Right cardiac atrium (tissue), 5 donors: ENCODE measurements at regions not wholly inside any gene's neighbourhood (a gene's known extent, or its start where the extent isn't known, plus 50 kb on each side); places are given as distances from the start of the nearest gene placed in this dataset.

Source experiments
- ATAC-seq, 2 donors: fragments of 200-7000 bp; cut with Tn5 transposase; one replicate each; pipeline versions ENCODE4 v1.8.0 to v1.9.1; 2020; ENCODE audit warnings: moderate library complexity in 2 of 2, mild to moderate bottlenecking in 1 of 2
- DNase-seq, 3 donors: peaks; one replicate each; pipeline ENCODE4 v3.0.0-alpha.2; 2020
- H3K27ac ChIP-seq: one replicate; pipeline ENCODE4 v1.5.1; 2013; ENCODE audit warnings: mild to moderate bottlenecking, low read length, control low read depth, moderate library complexity
- H3K27me3 ChIP-seq: one replicate; pipeline ENCODE4 v1.6.1; 2013; ENCODE audit not compliant: control insufficient read depth, insufficient read depth
- H3K4me1 ChIP-seq: one replicate; pipeline ENCODE4 v1.6.1; 2013; ENCODE audit warnings: low read length; ENCODE audit not compliant: control insufficient read depth, insufficient read depth
- H3K4me3 ChIP-seq: one replicate; pipeline ENCODE4 v1.5.1; 2013; ENCODE audit warnings: low read length, control low read depth
- H3K9me3 ChIP-seq: one replicate; pipeline ENCODE4 v1.6.1; 2013; ENCODE audit warnings: low read length; ENCODE audit not compliant: control insufficient read depth
- WGBS: extraction: QIAGEN DNeasy Blood & Tissue Kit; methylation state at CpG from one replicate; pipeline ENCODE4 v1.1.7; 2013; 5-methylcytosine and 5-hydroxymethylcytosine counted together
- intact Hi-C, 4 donors: fragments of 100-400 bp; cut with DNase I; formaldehyde crosslinking; loops; one replicate each; pipeline versions ENCODE4 v1.11.0 to v1.14.0; 2022 to 2023
- donor health status: healthy with polysubstance abuse.
- donor health status: DM: no; HTN: yes; CAD: no.
- donor health status: DM: no; HTN: no; CAD: no.
- donor health status: DM: no; HTN: yes; CAD: no; lungs with severe emphysema.
- donor health status: DM: yes; HTN: yes; CAD: no.

- intact Hi-C loops: no loop called here
- no peak for DNase-seq
- H3K4me1 ChIP-seq: no peaks in the 10 kb centered on the region
- no peak overlapping the region for H3K27ac ChIP-seq
- ATAC-seq: no peak
- 63% methylated on average over 14 of the region's 14 CpGs for WGBS
- no peak overlapping the region for H3K4me3 ChIP-seq
- H3K9me3 ChIP-seq: no peaks in the 10 kb centered on the region
- H3K27me3 ChIP-seq: no peaks in the 10 kb centered on the region
These were observed 421.5 kb downstream of the BRD1 start for GRCh38 chr22:49406047-49406650.

GRCh38 chr22:49405590-49405989 is 422.1 kb downstream of the BRD1 start:
- no peak overlapping the region for H3K4me3 ChIP-seq
- intact Hi-C loops: no loop called here
- H3K9me3 ChIP-seq: no peaks in the 10 kb centered on the region
- no peak for ATAC-seq
- no peaks in the 10 kb centered on the region for H3K4me1 ChIP-seq
- no peak for DNase-seq
- H3K27me3 ChIP-seq: no peaks in the 10 kb centered on the region
- WGBS: 73% methylated on average over 3 of the region's 3 CpGs
- no peak overlapping the region for H3K27ac ChIP-seq

GRCh38 chr22:49404576-49405241 is 423.0 kb downstream of the BRD1 start:
- H3K27me3 ChIP-seq: no peaks in the 10 kb centered on the region
- WGBS: 38% methylated on average over 27 of the region's 27 CpGs
- no peak for ATAC-seq
- no peak overlapping the region for H3K4me3 ChIP-seq
- H3K4me1 ChIP-seq: no peaks in the 10 kb centered on the region
- intact Hi-C loops: no loop called here
- no peak for DNase-seq
- H3K9me3 ChIP-seq: no peaks in the 10 kb centered on the region
- no peak overlapping the region for H3K27ac ChIP-seq

- intact Hi-C loops: no loop called here
- 88% methylated on average over 10 of the region's 10 CpGs for WGBS
- no peaks in the 10 kb centered on the region for H3K4me1 ChIP-seq
- DNase-seq (no peak), ATAC-seq (no peak)
- H3K9me3 ChIP-seq: no peaks in the 10 kb centered on the region
- H3K27me3 ChIP-seq: no peaks in the 10 kb centered on the region
- no peak overlapping the region for H3K27ac ChIP-seq
- no peak overlapping the region for H3K4me3 ChIP-seq
These were observed 423.7 kb downstream of the BRD1 start for GRCh38 chr22:49404020-49404419.

GRCh38 chr22:49403102-49403501 is 424.6 kb downstream of the BRD1 start:
- Histone ChIP-seq H3K27ac (no peak overlapping the region), H3K27me3 (no peaks in the 10 kb centered on the region), H3K4me1 (no peaks in the 10 kb centered on the region), H3K9me3 (no peaks in the 10 kb centered on the region), H3K4me3 (no peak overlapping the region)
- ATAC-seq (no peak), DNase-seq (no peak)
- intact Hi-C loops: no loop called here
- WGBS: 89% methylated on average over 6 of the region's 6 CpGs

- DNase-seq (no peak), ATAC-seq (no peak)
- Histone ChIP-seq H3K9me3 (no peaks in the 10 kb centered on the region), H3K4me3 (no peak overlapping the region), H3K27me3 (no peaks in the 10 kb centered on the region), H3K27ac (no peak overlapping the region), H3K4me1 (no peaks in the 10 kb centered on the region)
- intact Hi-C loops: no loop called here
- WGBS: 74% methylated on average over 12 of the region's 12 CpGs
These were observed 425.5 kb downstream of the BRD1 start for GRCh38 chr22:49402169-49402568.

GRCh38 chr22:49400941-49401598 is 426.6 kb downstream of the BRD1 start:
- DNase-seq (no peak), ATAC-seq (no peak)
- intact Hi-C loops: no loop called here
- 74% methylated on average over 16 of the region's 16 CpGs for WGBS
- no peaks in the 10 kb centered on the region for H3K27me3 ChIP-seq
- no peaks in the 10 kb centered on the region for H3K4me1 ChIP-seq
- no peak overlapping the region for H3K27ac ChIP-seq
- no peak overlapping the region for H3K4me3 ChIP-seq
- H3K9me3 ChIP-seq: no peaks in the 10 kb centered on the region

GRCh38 chr22:49400136-49400940 is 427.3 kb downstream of the BRD1 start:
- Histone ChIP-seq H3K27ac (no peak overlapping the region), H3K27me3 (no peaks in the 10 kb centered on the region), H3K4me3 (no peak overlapping the region), H3K9me3 (no peaks in the 10 kb centered on the region), H3K4me1 (no peaks in the 10 kb centered on the region)
- DNase-seq: no peak
- WGBS: 84% methylated on average over 24 of the region's 24 CpGs
- intact Hi-C loops: no loop called here
- no peak for ATAC-seq

- no peak overlapping the region for H3K27ac ChIP-seq
- ATAC-seq (no peak), DNase-seq (no peak)
- H3K4me3 ChIP-seq: no peak overlapping the region
- 76% methylated on average over 15 of the region's 15 CpGs for WGBS
- no peaks in the 10 kb centered on the region for H3K4me1 ChIP-seq
- H3K9me3 ChIP-seq: no peaks in the 10 kb centered on the region
- intact Hi-C loops: loop anchor here in 1 of 4 donors (10.0 kb wide), 1 partner anchor 66 kb away; no protein-coding TSS in a partner anchor
- H3K27me3 ChIP-seq: no peaks in the 10 kb centered on the region
These were observed 429.0 kb downstream of the BRD1 start for GRCh38 chr22:49398646-49399045.

- H3K27me3 ChIP-seq: no peaks in the 10 kb centered on the region
- H3K9me3 ChIP-seq: no peaks in the 10 kb centered on the region
- ATAC-seq (no peak), DNase-seq (no peak)
- 82% methylated on average over 17 of the region's 17 CpGs for WGBS
- no peaks in the 10 kb centered on the region for H3K4me1 ChIP-seq
- intact Hi-C loops: loop anchor here in 1 of 4 donors (10.0 kb wide), 1 partner anchor 67 kb away; no protein-coding TSS in a partner anchor
- H3K4me3 ChIP-seq: no peak overlapping the region
- H3K27ac ChIP-seq: no peak overlapping the region
These were observed 429.6 kb downstream of the BRD1 start for GRCh38 chr22:49398115-49398514.

GRCh38 chr22:49396817-49397216 is 430.9 kb downstream of the BRD1 start:
- 63% methylated on average over 11 of the region's 11 CpGs for WGBS
- ATAC-seq: no peak
- Histone ChIP-seq H3K27me3 (no peaks in the 10 kb centered on the region), H3K4me3 (no peak overlapping the region), H3K9me3 (no peaks in the 10 kb centered on the region), H3K27ac (no peak overlapping the region), H3K4me1 (no peaks in the 10 kb centered on the region)
- no peak for DNase-seq
- intact Hi-C loops: loop anchor here in 1 of 4 donors (10.0 kb wide), 1 partner anchor 68 kb away; no protein-coding TSS in a partner anchor
